SK-N-SH (cell line): ENCODE measurements at regions not wholly inside any gene's neighbourhood (a gene's known extent, or its start where the extent isn't known, plus 50 kb on each side); places are given as distances from the start of the nearest gene placed in this dataset.

Source experiments
- CTCF ChIA-PET: fragments of 300-600, 350-600 bp; formaldehyde crosslinking; extraction: SDS; loops from one replicate; lab custom pipeline; 2021; lab: Yijun Ruan, JAX
- POLR2A ChIA-PET: fragments of 350-600 bp; sonication (Branson Sonifier 250); formaldehyde crosslinking; extraction: SDS; loops from one replicate; lab custom pipeline; 2020; ENCODE audit warnings: antibody characterized with exemption, inconsistent platforms; lab: Yijun Ruan, JAX
- DNase-seq: peaks from one replicate; pipeline ENCODE4 v3.0.0; 2012
- H2AFZ ChIP-seq: fragments of 200-600 bp; sonication (generic); 2 replicates; pipeline ENCODE4 v1.8.1; 2016; ENCODE audit warnings: antibody characterized with exemption, mild to moderate bottlenecking, low read depth
- H3F3A ChIP-seq: fragments of 200-600 bp; sonication (generic); replicated peaks from 2 replicates; pipeline ENCODE3; 2016; ENCODE audit warnings: antibody characterized with exemption, mild to moderate bottlenecking; ENCODE audit not compliant: insufficient read depth
- H3K27ac ChIP-seq, 2 experiments: fragments of 200-500 bp in 1 of 2; fragments of 200-600 bp in 1 of 2; sonication (Bioruptor generic) in 1 of 2; sonication (generic), shearing (Covaris generic) in 1 of 2; 2 replicates each; pipeline versions ENCODE4 v1.5.1 to v1.6.1; 2014 to 2016; ENCODE audit warnings: low read depth in 2 of 2, inconsistent platforms in 1 of 2, low read length in 1 of 2, mild to moderate bottlenecking in 1 of 2, mixed read lengths in 1 of 2
- H3K27me3 ChIP-seq: fragments of 200-600 bp; sonication (generic), shearing (Covaris generic); 2 replicates; pipeline ENCODE4 v1.6.1; 2016; ENCODE audit warnings: mixed run types; ENCODE audit not compliant: insufficient read depth
- H3K36me3 ChIP-seq, 2 experiments: fragments of 200-500 bp in 1 of 2; fragments of 200-600 bp in 1 of 2; sonication (Bioruptor generic) in 1 of 2; sonication (generic) in 1 of 2; replicated peaks in 1 of 2; 2 replicates each; pipeline versions ENCODE3 to v1.5.1; 2014 to 2016; ENCODE audit warnings: low read length in 1 of 2, mild to moderate bottlenecking in 1 of 2; ENCODE audit not compliant: insufficient read depth in 2 of 2, control insufficient read depth in 1 of 2
- H3K4me1 ChIP-seq, 2 experiments: fragments of 200-500 bp in 1 of 2; fragments of 200-600 bp in 1 of 2; sonication (Bioruptor generic) in 1 of 2; sonication (generic), shearing (Covaris generic) in 1 of 2; 2 replicates each; pipeline versions ENCODE4 v1.5.1 to v1.6.1; 2014 to 2016; ENCODE audit warnings: low read depth in 1 of 2, low read length in 1 of 2, mixed run types in 1 of 2; ENCODE audit not compliant: insufficient read depth in 2 of 2, control insufficient read depth in 1 of 2
- H3K4me2 ChIP-seq: fragments of 200-600 bp; sonication (generic), shearing (Covaris generic); 2 replicates; pipeline ENCODE4 v1.6.1; 2017; ENCODE audit warnings: mixed run types
- H3K4me3 ChIP-seq, 2 experiments: fragments of 200-500 bp in 1 of 2; fragments of 200-600 bp in 1 of 2; sonication (Bioruptor generic) in 1 of 2; sonication (generic), shearing (Covaris generic) in 1 of 2; 2 replicates each; pipeline versions ENCODE4 v1.5.1 to v1.8.1; 2014 to 2016; ENCODE audit warnings: low read depth in 2 of 2, inconsistent platforms in 1 of 2, low read length in 1 of 2, mild to moderate bottlenecking in 1 of 2, mixed read lengths in 1 of 2, moderate library complexity in 1 of 2
- H3K79me2 ChIP-seq: fragments of 200-600 bp; sonication (generic); 2 replicates; pipeline ENCODE4 v1.8.1; 2017; ENCODE audit warnings: mild to moderate bottlenecking; ENCODE audit not compliant: insufficient read depth
- H3K9ac ChIP-seq: fragments of 200-600 bp; sonication (generic); 2 replicates; pipeline ENCODE4 v1.6.1; 2017; ENCODE audit warnings: mixed run types
- H3K9me2 ChIP-seq: fragments of 200-600 bp; sonication (generic); 2 replicates; pipeline ENCODE4 v1.6.1; 2017; ENCODE audit warnings: mixed run types
- H3K9me3 ChIP-seq: fragments of 200-600 bp; sonication (generic); 2 replicates; pipeline ENCODE4 v1.6.1; 2017; ENCODE audit warnings: mixed run types, mild to moderate bottlenecking, moderate library complexity
- H4K20me1 ChIP-seq: fragments of 200-600 bp; sonication (generic); 2 replicates; pipeline ENCODE4 v1.6.1; 2017; ENCODE audit warnings: mild to moderate bottlenecking, mixed run types; ENCODE audit not compliant: insufficient read depth
- ELF1 ChIP-seq: IDR thresholded peaks from 2 replicates; pipeline ENCODE4 v1.4.0; 2012
- FOSL2 ChIP-seq: IDR thresholded peaks from 2 replicates; pipeline ENCODE4 v1.4.0; 2012; ENCODE audit warnings: low read depth, mild to moderate bottlenecking, moderate library complexity, borderline replicate concordance
- FOXM1 ChIP-seq: IDR thresholded peaks from 2 replicates; pipeline ENCODE4 v1.4.0; 2012; ENCODE audit warnings: low read depth, mild to moderate bottlenecking
- JUND ChIP-seq: IDR thresholded peaks from 2 replicates; pipeline ENCODE4 v1.4.0; 2012
- MAX ChIP-seq: IDR thresholded peaks from 2 replicates; pipeline ENCODE4 v1.4.0; 2012; ENCODE audit warnings: low read depth
- NFIC ChIP-seq: IDR thresholded peaks from 2 replicates; pipeline ENCODE4 v1.4.0; 2012; ENCODE audit warnings: borderline replicate concordance
- NRF1 ChIP-seq: IDR thresholded peaks from 2 replicates; pipeline ENCODE4 v1.6.1; 2012; ENCODE audit warnings: low read depth, mild to moderate bottlenecking, low read length
- RCOR1 ChIP-seq: fragments of 150-350 bp; IDR thresholded peaks from 2 replicates; pipeline ENCODE4 v1.6.1; 2017; ENCODE audit warnings: antibody characterized with exemption, low read length
- RFX5 ChIP-seq: IDR thresholded peaks from 2 replicates; pipeline ENCODE4 v1.6.1; 2012; ENCODE audit warnings: mild to moderate bottlenecking, improper control_type of control experiment, low read length
- RXRA ChIP-seq: IDR thresholded peaks from 2 replicates; pipeline ENCODE4 v1.4.0; 2012; ENCODE audit warnings: low read depth, mild to moderate bottlenecking, borderline replicate concordance
- SMC3 ChIP-seq: IDR thresholded peaks from 2 replicates; pipeline ENCODE4 v1.6.1; 2012; ENCODE audit warnings: low read depth, low read length, improper control_type of control experiment
- TAF1 ChIP-seq: IDR thresholded peaks from 2 replicates; pipeline ENCODE4 v1.6.1; 2012; ENCODE audit warnings: low read depth, mild to moderate bottlenecking, low read length, moderate library complexity, borderline replicate concordance
- TCF12 ChIP-seq: IDR thresholded peaks from 2 replicates; pipeline ENCODE4 v1.4.0; 2012
- YY1 ChIP-seq: IDR thresholded peaks from 2 replicates; pipeline ENCODE4 v1.4.0; 2012; ENCODE audit warnings: low read depth, mild to moderate bottlenecking
- WGBS: methylation state at CpG from one replicate; pipeline ENCODE4 v1.1.6; 2017; ENCODE audit warnings: low lambda C conversion rate; 5-methylcytosine and 5-hydroxymethylcytosine counted together
- TF ChIP-seq, protein P1 (sequence below): fragments of 150-350 bp; IDR thresholded peaks from 2 replicates; pipeline ENCODE4 v1.6.1; 2017; ENCODE audit warnings: antibody characterized with exemption, low read length, low read depth, borderline replicate concordance
- TF ChIP-seq, protein P2 (sequence below): IDR thresholded peaks from 2 replicates; pipeline ENCODE4 v1.6.1; 2012; ENCODE audit warnings: mild to moderate bottlenecking, low read depth, low read length, moderate library complexity
- TF ChIP-seq, protein P3 (sequence below): IDR thresholded peaks from 2 replicates; pipeline ENCODE4 v1.4.0; 2012; ENCODE audit warnings: low read depth, borderline replicate concordance

- Histone ChIP-seq H3K27me3 (no peaks in the 10 kb centered on the region), H3F3A (no peaks in the 10 kb centered on the region), H3K4me1 (no peaks in the 10 kb centered on the region), H3K36me3 (no peaks in the 10 kb centered on the region), H3K9me3 (no peaks in the 10 kb centered on the region), H3K9ac (no peak overlapping the region), H3K9me2 (no peaks in the 10 kb centered on the region), H4K20me1 (no peaks in the 10 kb centered on the region), H3K4me3 (no peak overlapping the region), H2AFZ (no peak overlapping the region), H3K4me2 (no peak overlapping the region), H3K79me2 (no peaks in the 10 kb centered on the region), H3K27ac (no peak overlapping the region)
- ChIA-PET CTCF (interaction anchor here (0.6 to 0.7 kb wide), 2 partner anchors 22 to 33 kb away, joined by 3 read pairs; no protein-coding TSS in a partner anchor), POLR2A (no interaction called here)
- 36% methylated on average over 2 of the region's 2 CpGs for WGBS
- TF ChIP-seq NRF1 (no peak), NFIC (no peak), SMC3 (no peak), TCF12 (no peak), TAF1 (no peak), YY1 (no peak), FOXM1 (no peak), MAX (no peak), ELF1 (no peak), RCOR1 (no peak)
- no peak for DNase-seq
Measured at GRCh38 chr2:52423655-52424054, 1343.9 kb upstream of the CHAC2 start.

DNA sequence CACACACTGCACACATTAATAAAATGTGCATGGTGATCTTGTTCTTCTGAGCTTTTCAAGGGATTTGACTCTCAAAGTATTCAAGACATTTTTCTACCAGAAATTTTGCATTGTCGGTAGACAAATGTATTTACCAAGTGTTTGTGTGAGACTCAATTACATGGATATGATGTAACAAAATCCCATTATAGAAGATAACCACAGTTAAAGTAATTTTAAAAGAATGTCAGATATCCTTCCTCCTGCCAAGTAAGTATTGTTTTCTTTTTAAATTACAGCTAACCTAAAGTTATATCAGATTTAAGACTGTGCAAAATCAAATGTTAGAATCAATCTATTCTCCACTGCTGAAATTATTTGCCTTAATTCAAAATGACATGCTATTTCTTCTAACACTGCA, 1344.5 kb upstream of the CHAC2 start:
- Histone ChIP-seq H3K27ac (no peak overlapping the region), H3K9me3 (no peaks in the 10 kb centered on the region), H3K9ac (no peak overlapping the region), H3F3A (no peaks in the 10 kb centered on the region), H3K9me2 (no peaks in the 10 kb centered on the region), H3K36me3 (no peaks in the 10 kb centered on the region), H3K4me2 (no peak overlapping the region), H3K27me3 (no peaks in the 10 kb centered on the region), H3K4me1 (no peaks in the 10 kb centered on the region), H3K79me2 (no peaks in the 10 kb centered on the region), H4K20me1 (no peaks in the 10 kb centered on the region), H2AFZ (no peak overlapping the region), H3K4me3 (no peak overlapping the region)
- ChIA-PET CTCF (interaction anchor here (0.6 kb wide), 1 partner anchor 34 kb away, joined by 3 read pairs; no protein-coding TSS in a partner anchor), POLR2A (no interaction called here)
- TF ChIP-seq JUND, result no peak
- no peak for TF ChIP-seq RFX5
- TF ChIP-seq, protein P1, sequence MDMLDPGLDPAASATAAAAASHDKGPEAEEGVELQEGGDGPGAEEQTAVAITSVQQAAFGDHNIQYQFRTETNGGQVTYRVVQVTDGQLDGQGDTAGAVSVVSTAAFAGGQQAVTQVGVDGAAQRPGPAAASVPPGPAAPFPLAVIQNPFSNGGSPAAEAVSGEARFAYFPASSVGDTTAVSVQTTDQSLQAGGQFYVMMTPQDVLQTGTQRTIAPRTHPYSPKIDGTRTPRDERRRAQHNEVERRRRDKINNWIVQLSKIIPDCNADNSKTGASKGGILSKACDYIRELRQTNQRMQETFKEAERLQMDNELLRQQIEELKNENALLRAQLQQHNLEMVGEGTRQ, result no peak
- no peak for TF ChIP-seq NFIC
- TF ChIP-seq, protein P2, sequence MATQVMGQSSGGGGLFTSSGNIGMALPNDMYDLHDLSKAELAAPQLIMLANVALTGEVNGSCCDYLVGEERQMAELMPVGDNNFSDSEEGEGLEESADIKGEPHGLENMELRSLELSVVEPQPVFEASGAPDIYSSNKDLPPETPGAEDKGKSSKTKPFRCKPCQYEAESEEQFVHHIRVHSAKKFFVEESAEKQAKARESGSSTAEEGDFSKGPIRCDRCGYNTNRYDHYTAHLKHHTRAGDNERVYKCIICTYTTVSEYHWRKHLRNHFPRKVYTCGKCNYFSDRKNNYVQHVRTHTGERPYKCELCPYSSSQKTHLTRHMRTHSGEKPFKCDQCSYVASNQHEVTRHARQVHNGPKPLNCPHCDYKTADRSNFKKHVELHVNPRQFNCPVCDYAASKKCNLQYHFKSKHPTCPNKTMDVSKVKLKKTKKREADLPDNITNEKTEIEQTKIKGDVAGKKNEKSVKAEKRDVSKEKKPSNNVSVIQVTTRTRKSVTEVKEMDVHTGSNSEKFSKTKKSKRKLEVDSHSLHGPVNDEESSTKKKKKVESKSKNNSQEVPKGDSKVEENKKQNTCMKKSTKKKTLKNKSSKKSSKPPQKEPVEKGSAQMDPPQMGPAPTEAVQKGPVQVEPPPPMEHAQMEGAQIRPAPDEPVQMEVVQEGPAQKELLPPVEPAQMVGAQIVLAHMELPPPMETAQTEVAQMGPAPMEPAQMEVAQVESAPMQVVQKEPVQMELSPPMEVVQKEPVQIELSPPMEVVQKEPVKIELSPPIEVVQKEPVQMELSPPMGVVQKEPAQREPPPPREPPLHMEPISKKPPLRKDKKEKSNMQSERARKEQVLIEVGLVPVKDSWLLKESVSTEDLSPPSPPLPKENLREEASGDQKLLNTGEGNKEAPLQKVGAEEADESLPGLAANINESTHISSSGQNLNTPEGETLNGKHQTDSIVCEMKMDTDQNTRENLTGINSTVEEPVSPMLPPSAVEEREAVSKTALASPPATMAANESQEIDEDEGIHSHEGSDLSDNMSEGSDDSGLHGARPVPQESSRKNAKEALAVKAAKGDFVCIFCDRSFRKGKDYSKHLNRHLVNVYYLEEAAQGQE, result no peak
- TF ChIP-seq, protein P3, sequence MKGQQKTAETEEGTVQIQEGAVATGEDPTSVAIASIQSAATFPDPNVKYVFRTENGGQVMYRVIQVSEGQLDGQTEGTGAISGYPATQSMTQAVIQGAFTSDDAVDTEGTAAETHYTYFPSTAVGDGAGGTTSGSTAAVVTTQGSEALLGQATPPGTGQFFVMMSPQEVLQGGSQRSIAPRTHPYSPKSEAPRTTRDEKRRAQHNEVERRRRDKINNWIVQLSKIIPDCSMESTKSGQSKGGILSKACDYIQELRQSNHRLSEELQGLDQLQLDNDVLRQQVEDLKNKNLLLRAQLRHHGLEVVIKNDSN, result no peak
- no peak for TF ChIP-seq YY1
- no peak for TF ChIP-seq ELF1
- no peak for TF ChIP-seq FOSL2
- TF ChIP-seq RXRA, result no peak
- WGBS, result 5% methylated on average over 1 of the region's 1 CpG
- DNase-seq, result no peak
